ENCODE measurements at regions not wholly inside any gene's neighbourhood (a gene's known extent, or its start where the extent isn't known, plus 50 kb on each side); places are given as distances from the start of the nearest gene placed in this dataset.

DNA sequence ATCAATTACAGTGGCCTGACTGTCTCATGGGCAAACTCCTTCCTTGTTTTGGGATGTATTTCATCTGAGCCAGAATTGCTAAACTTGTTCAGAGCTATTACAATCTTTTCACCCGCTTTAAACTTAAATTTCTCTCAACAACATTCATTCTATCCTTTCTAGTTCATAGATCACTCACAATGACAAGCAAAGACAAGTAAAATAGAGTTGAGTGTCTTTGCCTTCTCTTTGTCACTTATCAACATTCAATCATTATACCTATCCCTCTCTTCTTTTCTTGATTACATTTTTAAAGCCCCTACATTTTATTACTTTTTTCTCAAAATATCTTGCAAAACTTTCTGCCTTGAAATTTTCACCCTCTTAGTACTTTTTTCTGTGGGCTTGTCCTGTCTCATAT lies 1113.1 kb downstream of the PCDH17 start:
- TF ChIP-seq CTCF (IDR thresholded peaks at IDR 0.05; ENCODE audit: insufficient read depth, low read depth, low read length) (no peak), EZH2 (IDR thresholded peaks at IDR 0.05; ENCODE audit: insufficient read depth, low read length) (no peak)
